Endothelial cell of umbilical vein (primary cell): ENCODE measurements at regions not wholly inside any gene's neighbourhood (a gene's known extent, or its start where the extent isn't known, plus 50 kb on each side); places are given as distances from the start of the nearest gene placed in this dataset.

Source experiments
- BruUV-seq: library from RNA; stranded (reverse); fragments of 400-500 nt; replicated peaks from 2 replicates; lab custom pipeline; 2021; lab: Mats Ljungman, UMichigan
- CTCF ChIA-PET: fragments of 300-600, 350-600 bp; sonication (Branson Sonifier 250); formaldehyde crosslinking; loops from one replicate; lab custom pipeline; 2021; ENCODE audit warnings: antibody characterized with exemption, inconsistent platforms; lab: Charles Lee
- POLR2A ChIA-PET: fragments of 300-600, 350-600 bp; sonication (Branson Sonifier 250); formaldehyde crosslinking; loops from one replicate; lab custom pipeline; 2021; ENCODE audit warnings: antibody characterized with exemption, inconsistent platforms; lab: Charles Lee
- DNase-seq: peaks from one replicate; pipeline ENCODE4 v3.0.0-alpha.2; 2011; ENCODE audit warnings: low read depth, low spot score
- FAIRE-seq: peaks from 2 replicates; lab custom pipeline; 2011; peaks lifted over from hg19 to GRCh38; lab: Jason Lieb, UNC
- H2AFZ ChIP-seq: 2 replicates; pipeline ENCODE4 v1.6.0; 2012; ENCODE audit warnings: low read depth, low read length, control low read depth, inconsistent platforms
- H3K27ac ChIP-seq: 2 replicates; pipeline ENCODE4 v1.5.1; 2011; ENCODE audit warnings: low read depth, mild to moderate bottlenecking, control low read depth, low read length, moderate library complexity; ENCODE audit not compliant: insufficient read depth
- H3K27me3 ChIP-seq, 2 experiments: 2 replicates each; pipeline versions ENCODE4 v1.6.0 to v1.6.1; 2011; ENCODE audit warnings: low read length in 2 of 2, mixed read lengths in 1 of 2; ENCODE audit not compliant: control insufficient read depth in 2 of 2, insufficient read depth in 2 of 2
- H3K36me3 ChIP-seq, 2 experiments: 2 replicates in 1 of 2; 3 replicates in 1 of 2; pipeline ENCODE4 v1.5.1; 2011; ENCODE audit warnings: low read length in 2 of 2, mild to moderate bottlenecking in 1 of 2, moderate library complexity in 1 of 2; ENCODE audit not compliant: control insufficient read depth in 2 of 2, insufficient read depth in 2 of 2; ENCODE audit errors: extremely low read depth in 1 of 2
- H3K4me1 ChIP-seq: 3 replicates; pipeline ENCODE4 v1.5.1; 2011; ENCODE audit warnings: mild to moderate bottlenecking, low read length; ENCODE audit not compliant: control insufficient read depth, insufficient read depth; ENCODE audit errors: extremely low read depth
- H3K4me2 ChIP-seq: 2 replicates; pipeline ENCODE4 v1.6.1; 2011; ENCODE audit warnings: low read length, control low read depth, mixed read lengths; ENCODE audit not compliant: insufficient read depth
- H3K4me3 ChIP-seq, 3 experiments: fragments of 200-600 bp in 1 of 3; sonication (generic), shearing (Covaris generic) in 1 of 3; replicated peaks in 1 of 3; 2 replicates each; pipeline ENCODE4 v1.5.1; 2011 to 2016; ENCODE audit warnings: control low read depth in 3 of 3, low read length in 3 of 3, mild to moderate bottlenecking in 2 of 3, inconsistent platforms in 1 of 3, low read depth in 1 of 3, moderate library complexity in 1 of 3; ENCODE audit not compliant: insufficient read depth in 1 of 3
- H3K79me2 ChIP-seq: 2 replicates; pipeline ENCODE4 v1.6.0; 2012; ENCODE audit warnings: low read length, inconsistent platforms; ENCODE audit not compliant: control insufficient read depth, insufficient read depth
- H3K9ac ChIP-seq: replicated peaks from 2 replicates; pipeline ENCODE3; 2011; ENCODE audit warnings: low read length, control low read depth; ENCODE audit not compliant: insufficient read depth; ENCODE audit errors: extremely low read depth
- H3K9me1 ChIP-seq: replicated peaks from 3 replicates; pipeline ENCODE4 v1.6.0; 2011; ENCODE audit warnings: mild to moderate bottlenecking, low read length; ENCODE audit not compliant: control insufficient read depth, insufficient read depth; ENCODE audit errors: extremely low read depth
- H3K9me3 ChIP-seq: replicated peaks from 2 replicates; pipeline ENCODE4 v1.5.1; 2012; ENCODE audit warnings: low read length, inconsistent platforms; ENCODE audit not compliant: control insufficient read depth, insufficient read depth
- H4K20me1 ChIP-seq: replicated peaks from 2 replicates; pipeline ENCODE3; 2011; ENCODE audit warnings: mild to moderate bottlenecking, low read length; ENCODE audit not compliant: control insufficient read depth, insufficient read depth; ENCODE audit errors: extremely low read depth
- EZH2 ChIP-seq: IDR thresholded peaks from 2 replicates; pipeline ENCODE4 v1.6.1; 2012; ENCODE audit warnings: borderline replicate concordance, low read depth, mild to moderate bottlenecking, moderate library complexity, low read length, inconsistent platforms; ENCODE audit not compliant: severe bottlenecking
- FOS ChIP-seq: IDR thresholded peaks from 2 replicates; pipeline ENCODE4 v1.6.1; 2011; ENCODE audit warnings: mild to moderate bottlenecking, low read length, moderate library complexity, borderline replicate concordance; ENCODE audit not compliant: insufficient read depth
- GATA2 ChIP-seq: IDR thresholded peaks from 2 replicates; pipeline ENCODE4 v1.7.0; 2011; ENCODE audit warnings: low read depth, mild to moderate bottlenecking, moderate library complexity, mixed read lengths, low read length; ENCODE audit not compliant: insufficient read length, insufficient read depth
- JUN ChIP-seq: IDR thresholded peaks from 2 replicates; pipeline ENCODE4 v1.6.1; 2011; ENCODE audit warnings: borderline replicate concordance, low read depth; ENCODE audit not compliant: insufficient read length, insufficient read depth
- MYC ChIP-seq: IDR thresholded peaks from one replicate; pipeline ENCODE4 v1.6.1; 2011; ENCODE audit warnings: mild to moderate bottlenecking, low read depth, low read length
- POLR2A ChIP-seq: IDR thresholded peaks from 2 replicates; pipeline ENCODE4 v1.6.1; 2012; ENCODE audit warnings: low read depth, mild to moderate bottlenecking, control low read depth, low read length
- POLR2AphosphoS5 ChIP-seq: IDR thresholded peaks from 2 replicates; pipeline ENCODE4 v1.6.1; 2012; ENCODE audit warnings: low read depth, mild to moderate bottlenecking, control low read depth, low read length, moderate library complexity; ENCODE audit not compliant: insufficient read depth
- dilution Hi-C: fragments of 300-500 bp; cut with MboI; formaldehyde crosslinking; loops from one replicate; pipeline ENCODE4 v1.15.0; 2019; ENCODE audit warnings: low sequenced_read_pairs; ENCODE audit not compliant: extremely low pct_ligation_motif_present
- intact Hi-C: fragments of 100-400 bp; cut with micrococcal nuclease; formaldehyde crosslinking; loops from one replicate; pipeline ENCODE4 v1.10.0; 2022
- TF ChIP-seq, protein P1 (sequence below): IDR thresholded peaks from 2 replicates; pipeline ENCODE4 v1.6.1; 2011; ENCODE audit not compliant: insufficient read depth, insufficient read length
- TF ChIP-seq, protein P2 (sequence below), 2 donors: IDR thresholded peaks; 1 replicate in 1 of 2; 2 replicates in 1 of 2; pipeline ENCODE4 v1.5.1; 2011; ENCODE audit warnings: low read length in 2 of 2, mild to moderate bottlenecking in 2 of 2, moderate library complexity in 2 of 2, control low read depth in 1 of 2, inconsistent platforms in 1 of 2, low read depth in 1 of 2; ENCODE audit not compliant: insufficient read depth in 1 of 2; ENCODE audit errors: extremely low read depth in 1 of 2

DNA sequence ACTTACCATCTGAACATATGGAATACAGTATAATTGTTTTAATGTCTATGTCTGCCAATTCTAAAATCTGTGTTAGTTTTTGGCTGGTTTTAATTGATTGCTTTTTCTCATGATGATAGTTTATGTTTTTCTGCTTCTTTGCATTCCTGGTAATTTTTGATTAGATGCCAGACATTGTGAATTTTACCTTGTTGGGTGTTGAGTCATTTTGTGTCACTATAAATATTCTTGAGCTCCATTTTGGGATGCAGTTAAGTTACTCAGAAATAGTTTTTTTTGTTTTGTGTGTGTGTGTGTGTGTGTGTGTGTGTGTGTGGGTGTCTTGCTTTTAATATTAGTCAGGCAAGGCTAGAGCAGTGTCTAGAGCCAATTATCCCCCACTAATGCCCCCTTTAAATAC lies 818.8 kb upstream of the NR2F2 start:
- FAIRE-seq (no peak), DNase-seq (peak; percentile 30)
- intact Hi-C loops: no loop called here
- dilution Hi-C loops: no loop called here
- TF ChIP-seq POLR2AphosphoS5 (no peak), EZH2 (no peak), JUN (no peak), FOS (no peak), GATA2 (no peak), MYC (no peak), POLR2A (no peak)
- TF ChIP-seq, protein P1, sequence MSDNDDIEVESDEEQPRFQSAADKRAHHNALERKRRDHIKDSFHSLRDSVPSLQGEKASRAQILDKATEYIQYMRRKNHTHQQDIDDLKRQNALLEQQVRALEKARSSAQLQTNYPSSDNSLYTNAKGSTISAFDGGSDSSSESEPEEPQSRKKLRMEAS: no peak
- TF ChIP-seq, protein P2, sequence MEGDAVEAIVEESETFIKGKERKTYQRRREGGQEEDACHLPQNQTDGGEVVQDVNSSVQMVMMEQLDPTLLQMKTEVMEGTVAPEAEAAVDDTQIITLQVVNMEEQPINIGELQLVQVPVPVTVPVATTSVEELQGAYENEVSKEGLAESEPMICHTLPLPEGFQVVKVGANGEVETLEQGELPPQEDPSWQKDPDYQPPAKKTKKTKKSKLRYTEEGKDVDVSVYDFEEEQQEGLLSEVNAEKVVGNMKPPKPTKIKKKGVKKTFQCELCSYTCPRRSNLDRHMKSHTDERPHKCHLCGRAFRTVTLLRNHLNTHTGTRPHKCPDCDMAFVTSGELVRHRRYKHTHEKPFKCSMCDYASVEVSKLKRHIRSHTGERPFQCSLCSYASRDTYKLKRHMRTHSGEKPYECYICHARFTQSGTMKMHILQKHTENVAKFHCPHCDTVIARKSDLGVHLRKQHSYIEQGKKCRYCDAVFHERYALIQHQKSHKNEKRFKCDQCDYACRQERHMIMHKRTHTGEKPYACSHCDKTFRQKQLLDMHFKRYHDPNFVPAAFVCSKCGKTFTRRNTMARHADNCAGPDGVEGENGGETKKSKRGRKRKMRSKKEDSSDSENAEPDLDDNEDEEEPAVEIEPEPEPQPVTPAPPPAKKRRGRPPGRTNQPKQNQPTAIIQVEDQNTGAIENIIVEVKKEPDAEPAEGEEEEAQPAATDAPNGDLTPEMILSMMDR (IDR thresholded peaks at IDR 0.05; ENCODE audit: extremely low read depth in 1 of 2, insufficient read depth in 1 of 2, low read depth in 1 of 2, low read length in 2 of 2): no peak
- no peaks in the 10 kb centered on the region for H4K20me1 ChIP-seq
- H3K9ac ChIP-seq: no peak overlapping the region
- H3K27me3 ChIP-seq: no peaks in the 10 kb centered on the region
- no peak overlapping the region for H2AFZ ChIP-seq
- CTCF ChIA-PET: interaction anchor here (0.6 kb wide), 1 partner anchor 101 kb away, joined by 3 read pairs; no protein-coding TSS in a partner anchor
- H3K36me3 ChIP-seq: no peaks in the 10 kb centered on the region
- no peak overlapping the region for H3K4me3 ChIP-seq
- H3K9me3 ChIP-seq: no peaks in the 10 kb centered on the region
- no peaks in the 10 kb centered on the region for H3K4me1 ChIP-seq
- H3K9me1 ChIP-seq: no peaks in the 10 kb centered on the region
- no peak overlapping the region for H3K27ac ChIP-seq
- no TSS peak for BruUV-seq
- no peak overlapping the region for H3K4me2 ChIP-seq
- no peaks in the 10 kb centered on the region for H3K79me2 ChIP-seq
- POLR2A ChIA-PET: no interaction called here
